Cardiac muscle cell (in vitro differentiated cells and primary cell): ENCODE measurements at regions not wholly inside any gene's neighbourhood (a gene's known extent, or its start where the extent isn't known, plus 50 kb on each side); places are given as distances from the start of the nearest gene placed in this dataset.

Experiments
- DNase-seq, 2 donors: peaks; one replicate each; pipeline versions ENCODE4 v3.0.0 to v3.0.0-alpha.2; 2010 to 2017; ENCODE audit warnings: low read depth in 1 of 2, low spot score in 1 of 2
- H3K27ac ChIP-seq: fragments of 200-600 bp; sonication (generic); 2 replicates; pipeline ENCODE4 v1.5.1; 2016
- H3K27me3 ChIP-seq: fragments of 200-600 bp; sonication (generic); 2 replicates; pipeline ENCODE4 v1.6.0; 2016; ENCODE audit warnings: control low read depth
- H3K36me3 ChIP-seq: fragments of 200-600 bp; sonication (generic); 2 replicates; pipeline ENCODE4 v1.5.1; 2016; ENCODE audit warnings: control low read depth
- H3K4me1 ChIP-seq: fragments of 200-600 bp; sonication (generic); 2 replicates; pipeline ENCODE4 v1.8.1; 2017; ENCODE audit warnings: low read depth, mild to moderate bottlenecking, mixed run types
- H3K4me3 ChIP-seq: fragments of 200-600 bp; sonication (generic); 2 replicates; pipeline ENCODE4 v1.5.1; 2016; ENCODE audit warnings: mild to moderate bottlenecking
- H3K9me3 ChIP-seq: fragments of 200-600 bp; sonication (generic); 2 replicates; pipeline ENCODE4 v1.5.1; 2017; ENCODE audit warnings: low read depth, mild to moderate bottlenecking, control low read depth
- CTCF ChIP-seq: IDR thresholded peaks from 2 replicates; pipeline ENCODE4 v1.5.1; 2012; ENCODE audit warnings: low read depth, mild to moderate bottlenecking, low read length

DNA sequence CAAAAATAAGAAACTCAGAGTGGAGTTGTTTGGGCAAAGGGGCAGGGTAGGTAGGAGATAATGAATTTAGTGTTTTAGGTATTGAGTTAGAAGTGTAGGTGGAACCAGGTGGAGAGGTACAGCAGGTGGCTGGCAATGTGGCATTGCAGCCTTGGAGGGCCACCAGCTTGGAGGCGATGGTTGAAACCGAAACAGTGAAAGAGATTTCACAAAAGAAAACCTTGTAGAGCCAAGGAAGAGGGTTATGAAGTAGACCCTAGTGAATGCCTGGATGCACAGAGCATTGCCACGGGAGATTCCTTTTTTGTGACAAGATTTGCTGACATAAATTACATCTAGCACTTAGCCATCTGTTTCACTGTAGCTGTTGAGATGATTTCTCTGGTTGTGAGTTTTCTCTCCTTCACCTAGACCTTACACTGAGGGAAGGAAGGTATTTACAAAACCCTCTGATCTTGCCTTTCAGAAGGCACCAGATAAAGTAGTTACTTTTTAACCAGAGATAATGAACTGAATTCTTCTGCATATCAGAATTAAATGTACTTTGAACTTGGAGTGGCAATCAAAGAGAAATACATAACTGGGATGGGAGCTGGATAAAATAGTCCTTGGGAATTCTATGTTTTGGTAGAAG is 104.1 kb upstream of the CASK start:
- DNase-seq = no peak
- no peak for TF ChIP-seq CTCF
- Histone ChIP-seq H3K36me3 (no peaks in the 10 kb centered on the region), H3K27ac (no peak overlapping the region), H3K4me3 (no peak overlapping the region), H3K4me1 (no peaks in the 10 kb centered on the region), H3K27me3 (no peaks in the 10 kb centered on the region), H3K9me3 (no peaks in the 10 kb centered on the region)

DNA sequence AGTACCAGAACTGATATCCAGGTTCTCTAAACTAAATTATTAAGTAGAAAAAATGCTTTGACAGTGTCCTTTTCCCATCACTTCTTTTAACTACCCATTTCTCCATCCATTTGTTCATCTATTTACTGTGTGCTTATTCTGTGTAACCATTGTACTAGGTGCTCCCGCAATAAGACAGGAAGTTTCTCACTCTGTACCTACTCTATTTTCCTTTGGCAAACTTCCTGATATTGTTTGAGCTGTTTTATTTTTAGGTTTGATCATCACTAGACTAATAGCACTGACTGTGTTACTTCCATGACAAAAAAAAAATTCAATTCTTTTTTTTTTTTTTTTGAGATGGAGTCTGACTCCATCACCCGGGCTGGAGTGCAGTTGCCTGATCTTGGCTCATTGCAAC is 102.5 kb upstream of the CASK start:
- no peak overlapping the region for H3K27ac ChIP-seq
- no peaks in the 10 kb centered on the region for H3K4me1 ChIP-seq
- H3K27me3 ChIP-seq = no peaks in the 10 kb centered on the region
- no peak for DNase-seq
- TF ChIP-seq CTCF = no peak
- H3K9me3 ChIP-seq = no peaks in the 10 kb centered on the region
- no peak overlapping the region for H3K4me3 ChIP-seq
- no peaks in the 10 kb centered on the region for H3K36me3 ChIP-seq

DNA sequence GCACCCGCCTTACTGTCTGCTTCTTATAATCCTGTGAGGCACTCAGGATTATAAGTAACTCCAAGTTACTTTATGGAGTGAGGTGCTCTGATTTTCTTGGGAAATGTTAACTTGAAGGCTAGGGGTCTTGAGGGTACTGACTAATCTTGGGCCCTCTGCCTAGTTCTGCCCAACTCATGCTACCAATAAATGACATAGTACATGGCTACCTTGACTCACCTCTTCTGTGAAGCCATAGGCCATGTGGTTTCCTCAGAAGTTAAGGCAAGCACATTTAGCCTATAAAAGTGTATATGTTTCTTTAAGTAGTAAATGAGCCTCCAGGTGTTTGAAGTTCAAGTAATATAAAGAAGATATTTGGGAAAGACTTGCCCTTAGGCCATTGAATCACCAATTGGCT is 99.8 kb upstream of the CASK start:
- Histone ChIP-seq H3K27me3 (no peaks in the 10 kb centered on the region), H3K4me3 (no peak overlapping the region), H3K27ac (no peak overlapping the region), H3K4me1 (no peaks in the 10 kb centered on the region), H3K36me3 (no peaks in the 10 kb centered on the region), H3K9me3 (no peaks in the 10 kb centered on the region)
- DNase-seq = no peak
- TF ChIP-seq CTCF = no peak

GRCh38 chrX:42022158-42022557 is 98.8 kb upstream of the CASK start:
- Histone ChIP-seq H3K27me3 (no peaks in the 10 kb centered on the region), H3K4me1 (no peaks in the 10 kb centered on the region), H3K4me3 (no peak overlapping the region), H3K36me3 (no peaks in the 10 kb centered on the region), H3K9me3 (no peaks in the 10 kb centered on the region), H3K27ac (no peak overlapping the region)
- no peak for DNase-seq
- TF ChIP-seq CTCF = no peak

GRCh38 chrX:42021058-42021457 is 97.7 kb upstream of the CASK start:
- H3K4me1 ChIP-seq = no peaks in the 10 kb centered on the region
- H3K27me3 ChIP-seq = no peaks in the 10 kb centered on the region
- H3K27ac ChIP-seq = no peak overlapping the region
- no peaks in the 10 kb centered on the region for H3K9me3 ChIP-seq
- H3K36me3 ChIP-seq = no peaks in the 10 kb centered on the region
- no peak overlapping the region for H3K4me3 ChIP-seq
- DNase-seq = no peak
- TF ChIP-seq CTCF = no peak

GRCh38 chrX:42020225-42020624 is 96.9 kb upstream of the CASK start:
- H3K27ac ChIP-seq = no peak overlapping the region

More at GRCh38 chrX:42020225-42020624, 96.9 kb upstream of the CASK start:
- Histone ChIP-seq H3K9me3 (no peaks in the 10 kb centered on the region), H3K4me3 (no peak overlapping the region), H3K36me3 (no peaks in the 10 kb centered on the region), H3K4me1 (no peaks in the 10 kb centered on the region), H3K27me3 (no peaks in the 10 kb centered on the region)
- no peak for TF ChIP-seq CTCF
- peak in 1 of 2 donors; percentile 2 for DNase-seq
